HG03565 (cell line): ENCODE measurements at regions not wholly inside any gene's neighbourhood (a gene's known extent, or its start where the extent isn't known, plus 50 kb on each side); places are given as distances from the start of the nearest gene placed in this dataset.

Source experiments
- ATAC-seq: cut with Tn5 transposase; IDR thresholded peaks from one replicate; pipeline ENCODE4 v1.9.1; 2021; ENCODE audit warnings: mild to moderate bottlenecking, moderate library complexity; ENCODE audit not compliant: unreplicated experiment

- ATAC-seq = no peak
Observed at GRCh38 chr1:37085393-37085792, 51.1 kb upstream of the GRIK3 start.

GRCh38 chr1:37089750-37090149, 55.4 kb upstream of the GRIK3 start:
- ATAC-seq = no peak

GRCh38 chr1:37090671-37091070, 56.4 kb upstream of the GRIK3 start:
- no peak for ATAC-seq

GRCh38 chr1:37092937-37093336, 58.6 kb upstream of the GRIK3 start:
- ATAC-seq = no peak

GRCh38 chr1:37094302-37094701, 60.0 kb upstream of the GRIK3 start:
- ATAC-seq = no peak

- ATAC-seq = no peak
Observed at GRCh38 chr1:37096523-37096922, 62.2 kb upstream of the GRIK3 start.

GRCh38 chr1:37097731-37098130, 63.4 kb upstream of the GRIK3 start:
- ATAC-seq = no peak

GRCh38 chr1:37098237-37098636, 63.9 kb upstream of the GRIK3 start:
- no peak for ATAC-seq

- ATAC-seq = no peak
Observed at GRCh38 chr1:37100310-37100709, 66.0 kb upstream of the GRIK3 start.

- ATAC-seq = no peak
Observed at GRCh38 chr1:37102656-37103382, 68.5 kb upstream of the GRIK3 start.

GRCh38 chr1:37105911-37106310, 71.6 kb upstream of the GRIK3 start:
- no peak for ATAC-seq

GRCh38 chr1:37107153-37107907, 73.0 kb upstream of the GRIK3 start:
- ATAC-seq = no peak

GRCh38 chr1:37108596-37109188, 74.4 kb upstream of the GRIK3 start:
- ATAC-seq = no peak

GRCh38 chr1:37112430-37112829, 78.1 kb upstream of the GRIK3 start:
- no peak for ATAC-seq

- no peak for ATAC-seq
Observed at GRCh38 chr1:37113285-37113997, 79.1 kb upstream of the GRIK3 start.

- ATAC-seq = no peak
Observed at GRCh38 chr1:37118790-37119189, 84.5 kb upstream of the GRIK3 start.

GRCh38 chr1:37120279-37120678, 86.0 kb upstream of the GRIK3 start:
- no peak for ATAC-seq

- no peak for ATAC-seq
Observed at GRCh38 chr1:37123276-37124115, 89.2 kb upstream of the GRIK3 start.

- ATAC-seq = no peak
Observed at GRCh38 chr1:37124501-37124900, 90.2 kb upstream of the GRIK3 start.

GRCh38 chr1:37125295-37125694, 91.0 kb upstream of the GRIK3 start:
- ATAC-seq = no peak
